ENCODE measurements at regions not wholly inside any gene's neighbourhood (a gene's known extent, or its start where the extent isn't known, plus 50 kb on each side); places are given as distances from the start of the nearest gene placed in this dataset.
"Not testable (repeated sequence)": the region's sequence is repeated elsewhere in the genome, so short reads cannot be mapped to it uniquely, and the experiment has no call there.

- DNase-seq: no peak
These were observed 259.6 kb upstream of the POM121L12 start for GRCh38 chr7:52775876-52776275.

- no peak for DNase-seq
These were observed 264.3 kb upstream of the POM121L12 start for GRCh38 chr7:52771177-52771576.

GRCh38 chr7:52764492-52765169 lies 270.8 kb upstream of the POM121L12 start:
- no peak for DNase-seq

- no peak for DNase-seq
These were observed 277.1 kb upstream of the POM121L12 start for GRCh38 chr7:52758356-52758755.

GRCh38 chr7:52753855-52754254 lies 281.6 kb upstream of the POM121L12 start:
- no peak for DNase-seq

GRCh38 chr7:52752891-52753290 lies 282.5 kb upstream of the POM121L12 start:
- no peak for DNase-seq

- no peak for DNase-seq
These were observed 285.6 kb upstream of the POM121L12 start for GRCh38 chr7:52749880-52750279.

- no peak for DNase-seq
These were observed 287.6 kb upstream of the POM121L12 start for GRCh38 chr7:52747817-52748216.

- no peak for DNase-seq
These were observed 293.7 kb upstream of the POM121L12 start for GRCh38 chr7:52741670-52742290.

- no peak for DNase-seq
These were observed 299.8 kb upstream of the POM121L12 start for GRCh38 chr7:52735656-52736055.

GRCh38 chr7:52728683-52729082 lies 306.8 kb upstream of the POM121L12 start:
- DNase-seq: not testable (repeated sequence)

- DNase-seq: no peak
These were observed 307.8 kb upstream of the POM121L12 start for GRCh38 chr7:52727632-52728031.

- DNase-seq: no peak
These were observed 308.4 kb upstream of the POM121L12 start for GRCh38 chr7:52726986-52727385.

GRCh38 chr7:52726493-52726892 lies 308.9 kb upstream of the POM121L12 start:
- DNase-seq: no peak

- no peak for DNase-seq
These were observed 311.8 kb upstream of the POM121L12 start for GRCh38 chr7:52723606-52724005.

- no peak for DNase-seq
These were observed 314.6 kb upstream of the POM121L12 start for GRCh38 chr7:52720856-52721255.

GRCh38 chr7:52719677-52720076 lies 315.8 kb upstream of the POM121L12 start:
- no peak for DNase-seq

- DNase-seq: no peak
These were observed 319.7 kb upstream of the POM121L12 start for GRCh38 chr7:52715701-52716100.

GRCh38 chr7:52712938-52713337 lies 322.5 kb upstream of the POM121L12 start:
- DNase-seq: no peak

GRCh38 chr7:52711951-52712350 lies 323.5 kb upstream of the POM121L12 start:
- no peak for DNase-seq

GRCh38 chr7:52708846-52709245 lies 326.6 kb upstream of the POM121L12 start:
- no peak for DNase-seq

GRCh38 chr7:52705768-52706167 lies 329.7 kb upstream of the POM121L12 start:
- no peak for DNase-seq

- no peak for DNase-seq
These were observed 335.1 kb upstream of the POM121L12 start for GRCh38 chr7:52700349-52700748.

- DNase-seq: no peak
These were observed 339.3 kb upstream of the POM121L12 start for GRCh38 chr7:52695973-52696595.
